ENCODE measurements at regions not wholly inside any gene's neighbourhood (a gene's known extent, or its start where the extent isn't known, plus 50 kb on each side); places are given as distances from the start of the nearest gene placed in this dataset.

GRCh38 chr17:53950207-53950857 lies 127.6 kb downstream of the KIF2B start:
- H3K36me3 ChIP-seq (ENCODE audit: control insufficient read depth, insufficient read depth, low read length), result no peaks in the 10 kb centered on the region
- no peak for FAIRE-seq
- no peak for TF ChIP-seq CTCF (IDR thresholded peaks at IDR 0.05; ENCODE audit: insufficient read depth, low read length, severe bottlenecking)
- DNase-seq (ENCODE audit: low read depth), result no peak
- H3K4me3 ChIP-seq (ENCODE audit: low read depth, low read length), result no peak overlapping the region
- no peaks in the 10 kb centered on the region for H3K27me3 ChIP-seq (ENCODE audit: control insufficient read depth, insufficient read depth, low read length)

GRCh38 chr17:53950858-53951250 lies 128.1 kb downstream of the KIF2B start:
- no peaks in the 10 kb centered on the region for H3K36me3 ChIP-seq (ENCODE audit: control insufficient read depth, insufficient read depth, low read length)
- no peak for FAIRE-seq
- H3K4me3 ChIP-seq (ENCODE audit: low read depth, low read length), result no peak overlapping the region
- H3K27me3 ChIP-seq (ENCODE audit: control insufficient read depth, insufficient read depth, low read length), result no peaks in the 10 kb centered on the region
- TF ChIP-seq CTCF (IDR thresholded peaks at IDR 0.05; ENCODE audit: insufficient read depth, low read length, severe bottlenecking), result no peak
- DNase-seq (ENCODE audit: low read depth), result peak; percentile 67

GRCh38 chr17:53971361-53971760 lies 148.6 kb downstream of the KIF2B start:
- FAIRE-seq (no peak), DNase-seq (ENCODE audit: low read depth) (no peak)
- TF ChIP-seq CTCF (IDR thresholded peaks at IDR 0.05; ENCODE audit: insufficient read depth, low read length, severe bottlenecking), result no peak

GRCh38 chr17:53979991-53980390 lies 157.3 kb downstream of the KIF2B start:
- no peak overlapping the region for H3K4me3 ChIP-seq (ENCODE audit: low read depth, low read length)
- no peaks in the 10 kb centered on the region for H3K27me3 ChIP-seq (ENCODE audit: control insufficient read depth, insufficient read depth, low read length)
- FAIRE-seq, result no peak
- no peak for DNase-seq (ENCODE audit: low read depth)
- H3K36me3 ChIP-seq (ENCODE audit: control insufficient read depth, insufficient read depth, low read length), result no peaks in the 10 kb centered on the region
- TF ChIP-seq CTCF (IDR thresholded peaks at IDR 0.05; ENCODE audit: insufficient read depth, low read length, severe bottlenecking), result no peak

More at GRCh38 chr17:53971361-53971760, 148.6 kb downstream of the KIF2B start:
- no peak overlapping the region for H3K4me3 ChIP-seq (ENCODE audit: low read depth, low read length)
- no peaks in the 10 kb centered on the region for H3K27me3 ChIP-seq (ENCODE audit: control insufficient read depth, insufficient read depth, low read length)
- no peaks in the 10 kb centered on the region for H3K36me3 ChIP-seq (ENCODE audit: control insufficient read depth, insufficient read depth, low read length)

GRCh38 chr17:53996131-53996530 lies 173.4 kb downstream of the KIF2B start:
- DNase-seq (ENCODE audit: low read depth) (no peak), FAIRE-seq (no peak)
- no peaks in the 10 kb centered on the region for H3K27me3 ChIP-seq (ENCODE audit: control insufficient read depth, insufficient read depth, low read length)
- H3K4me3 ChIP-seq (ENCODE audit: low read depth, low read length), result no peak overlapping the region
- no peaks in the 10 kb centered on the region for H3K36me3 ChIP-seq (ENCODE audit: control insufficient read depth, insufficient read depth, low read length)
- TF ChIP-seq CTCF (IDR thresholded peaks at IDR 0.05; ENCODE audit: insufficient read depth, low read length, severe bottlenecking), result no peak

GRCh38 chr17:53996890-53997289 lies 174.2 kb downstream of the KIF2B start:
- no peak for TF ChIP-seq CTCF (IDR thresholded peaks at IDR 0.05; ENCODE audit: insufficient read depth, low read length, severe bottlenecking)
- FAIRE-seq (no peak), DNase-seq (ENCODE audit: low read depth) (no peak)
- H3K36me3 ChIP-seq (ENCODE audit: control insufficient read depth, insufficient read depth, low read length), result no peaks in the 10 kb centered on the region
- no peaks in the 10 kb centered on the region for H3K27me3 ChIP-seq (ENCODE audit: control insufficient read depth, insufficient read depth, low read length)
- H3K4me3 ChIP-seq (ENCODE audit: low read depth, low read length), result no peak overlapping the region
